HCT116 (cell line): ENCODE measurements at regions not wholly inside any gene's neighbourhood (a gene's known extent, or its start where the extent isn't known, plus 50 kb on each side); places are given as distances from the start of the nearest gene placed in this dataset.

Source experiments
- CEBPB ChIP-seq: IDR thresholded peaks from 2 replicates; pipeline ENCODE4 v1.6.1; 2012; ENCODE audit warnings: low read depth
- CTCF ChIP-seq, 3 experiments: fragments of 200-600 bp in 1 of 3; sonication (generic) in 1 of 3; IDR thresholded peaks in 2 of 3; conservative IDR thresholded peaks in 1 of 3; 2 replicates each; pipeline ENCODE4 v1.5.1; 2012 to 2017; ENCODE audit warnings: low read depth in 2 of 3, low read length in 2 of 3, antibody characterized with exemption in 1 of 3, borderline replicate concordance in 1 of 3, control low read depth in 1 of 3, mild to moderate bottlenecking in 1 of 3, mixed read lengths in 1 of 3, mixed run types in 1 of 3, moderate library complexity in 1 of 3; ENCODE audit not compliant: insufficient read depth in 1 of 3
- EGR1 ChIP-seq: IDR thresholded peaks from 2 replicates; pipeline ENCODE4 v1.6.1; 2012; ENCODE audit warnings: low read depth
- EZH2 ChIP-seq: fragments of 200-600 bp; sonication (generic); IDR thresholded peaks from 2 replicates; pipeline ENCODE4 v1.6.1; 2017; ENCODE audit warnings: antibody characterized with exemption, mixed run types
- JUND ChIP-seq: IDR thresholded peaks from 2 replicates; pipeline ENCODE4 v1.6.1; 2012
- MAX ChIP-seq: IDR thresholded peaks from 2 replicates; pipeline ENCODE4 v1.6.1; 2012
- POLR2A ChIP-seq: IDR thresholded peaks from 2 replicates; pipeline ENCODE4 v1.7.0; 2011; ENCODE audit warnings: borderline replicate concordance; ENCODE audit not compliant: insufficient read depth, insufficient read length; ENCODE audit errors: extremely low read depth
- POLR2AphosphoS5 ChIP-seq: IDR thresholded peaks from 2 replicates; pipeline ENCODE4 v1.6.1; 2011; ENCODE audit warnings: mild to moderate bottlenecking, low read depth, low read length, moderate library complexity
- RAD21 ChIP-seq: IDR thresholded peaks from 2 replicates; pipeline ENCODE4 v1.6.1; 2012; ENCODE audit warnings: low read depth, mild to moderate bottlenecking
- REST ChIP-seq: IDR thresholded peaks from 2 replicates; pipeline ENCODE4 v1.6.1; 2012; ENCODE audit warnings: low read depth
- SIN3A ChIP-seq: IDR thresholded peaks from 2 replicates; pipeline ENCODE4 v1.6.1; 2012; ENCODE audit warnings: low read depth
- SP1 ChIP-seq: IDR thresholded peaks from 2 replicates; pipeline ENCODE4 v1.6.1; 2012; ENCODE audit warnings: low read depth
- TCF7L2 ChIP-seq: IDR thresholded peaks from 2 replicates; pipeline ENCODE4 v1.7.0; 2011; ENCODE audit warnings: borderline replicate concordance, inconsistent platforms; ENCODE audit not compliant: insufficient read depth, insufficient read length; ENCODE audit errors: extremely low read depth
- TF ChIP-seq, protein P1 (sequence below): IDR thresholded peaks from 2 replicates; pipeline ENCODE4 v1.6.1; 2011; ENCODE audit warnings: mild to moderate bottlenecking, low read length, moderate library complexity; ENCODE audit not compliant: insufficient replicate concordance; ENCODE audit errors: extremely low read depth

DNA sequence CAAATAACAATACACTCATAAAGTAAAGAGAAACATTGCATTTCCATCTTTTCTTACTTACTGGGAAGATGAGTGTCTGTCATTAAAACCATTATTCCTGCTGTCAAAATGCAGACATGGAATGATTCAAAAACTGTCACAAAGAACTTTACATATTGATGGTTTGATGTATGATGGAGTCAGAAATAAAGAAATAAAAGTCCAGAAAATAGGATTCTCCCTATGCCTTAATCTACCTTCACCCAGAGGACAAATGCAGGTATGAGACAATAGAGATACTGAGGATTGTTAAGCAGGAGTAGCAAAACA is 656.1 kb downstream of the TBC1D4 start:
- TF ChIP-seq CTCF (IDR thresholded peaks at IDR 0.05 in 2 of 3, conservative IDR thresholded peaks at IDR 0.05 in 1 of 3; ENCODE audit: borderline replicate concordance in 1 of 3, insufficient read depth in 1 of 3, low read depth in 2 of 3, low read length in 2 of 3), result no peak
- TF ChIP-seq SP1, result no peak
- no peak for TF ChIP-seq POLR2A
- no peak for TF ChIP-seq SIN3A
- no peak for TF ChIP-seq RAD21
- TF ChIP-seq JUND, result no peak
- TF ChIP-seq REST, result no peak
- TF ChIP-seq POLR2AphosphoS5, result no peak
- no peak for TF ChIP-seq MAX
- no peak for TF ChIP-seq TCF7L2
- TF ChIP-seq EGR1, result no peak
- TF ChIP-seq EZH2, result no peak
- TF ChIP-seq CEBPB, result no peak
- TF ChIP-seq, protein P1, sequence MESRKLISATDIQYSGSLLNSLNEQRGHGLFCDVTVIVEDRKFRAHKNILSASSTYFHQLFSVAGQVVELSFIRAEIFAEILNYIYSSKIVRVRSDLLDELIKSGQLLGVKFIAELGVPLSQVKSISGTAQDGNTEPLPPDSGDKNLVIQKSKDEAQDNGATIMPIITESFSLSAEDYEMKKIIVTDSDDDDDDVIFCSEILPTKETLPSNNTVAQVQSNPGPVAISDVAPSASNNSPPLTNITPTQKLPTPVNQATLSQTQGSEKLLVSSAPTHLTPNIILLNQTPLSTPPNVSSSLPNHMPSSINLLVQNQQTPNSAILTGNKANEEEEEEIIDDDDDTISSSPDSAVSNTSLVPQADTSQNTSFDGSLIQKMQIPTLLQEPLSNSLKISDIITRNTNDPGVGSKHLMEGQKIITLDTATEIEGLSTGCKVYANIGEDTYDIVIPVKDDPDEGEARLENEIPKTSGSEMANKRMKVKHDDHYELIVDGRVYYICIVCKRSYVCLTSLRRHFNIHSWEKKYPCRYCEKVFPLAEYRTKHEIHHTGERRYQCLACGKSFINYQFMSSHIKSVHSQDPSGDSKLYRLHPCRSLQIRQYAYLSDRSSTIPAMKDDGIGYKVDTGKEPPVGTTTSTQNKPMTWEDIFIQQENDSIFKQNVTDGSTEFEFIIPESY, result no peak
